ENCODE measurements at regions not wholly inside any gene's neighbourhood (a gene's known extent, or its start where the extent isn't known, plus 50 kb on each side); places are given as distances from the start of the nearest gene placed in this dataset.

GRCh38 chr4:13054420-13054970 lies 429.6 kb downstream of the RAB28 start:
- TF ChIP-seq CTCF (IDR thresholded peaks at IDR 0.05) = no peak
- TF ChIP-seq POLR2A (IDR thresholded peaks at IDR 0.05) = no peak

All from heart left ventricle (tissue), 13 donors.